ENCODE measurements at regions not wholly inside any gene's neighbourhood (a gene's known extent, or its start where the extent isn't known, plus 50 kb on each side); places are given as distances from the start of the nearest gene placed in this dataset.

DNA sequence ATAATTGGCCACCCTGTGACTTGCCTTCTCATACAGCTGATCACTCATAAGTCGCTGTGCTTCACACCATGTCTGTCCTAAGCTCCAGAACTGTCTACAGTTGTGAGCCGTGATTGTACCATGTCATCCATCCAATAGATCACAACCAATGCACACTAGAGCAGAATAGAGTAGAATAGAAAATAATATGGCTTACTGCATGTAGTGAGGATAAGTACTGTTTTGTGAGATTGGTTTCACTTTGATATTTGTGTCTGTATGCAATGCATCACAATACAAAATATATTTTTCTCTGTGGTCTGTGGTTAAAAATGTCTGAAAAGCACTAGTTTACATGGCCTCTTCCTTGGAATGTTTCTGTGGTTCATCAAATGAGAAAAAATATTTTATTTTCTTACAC lies 237.6 kb upstream of the PRKD1 start:
- H3K4me3 ChIP-seq (ENCODE audit: low read length) = no peak overlapping the region
- DNase-seq (ENCODE audit: low read depth) = no peak
- TF ChIP-seq CTCF (IDR thresholded peaks at IDR 0.05; ENCODE audit: insufficient read depth, low read depth, low read length, missing control alignments) = no peak

DNA sequence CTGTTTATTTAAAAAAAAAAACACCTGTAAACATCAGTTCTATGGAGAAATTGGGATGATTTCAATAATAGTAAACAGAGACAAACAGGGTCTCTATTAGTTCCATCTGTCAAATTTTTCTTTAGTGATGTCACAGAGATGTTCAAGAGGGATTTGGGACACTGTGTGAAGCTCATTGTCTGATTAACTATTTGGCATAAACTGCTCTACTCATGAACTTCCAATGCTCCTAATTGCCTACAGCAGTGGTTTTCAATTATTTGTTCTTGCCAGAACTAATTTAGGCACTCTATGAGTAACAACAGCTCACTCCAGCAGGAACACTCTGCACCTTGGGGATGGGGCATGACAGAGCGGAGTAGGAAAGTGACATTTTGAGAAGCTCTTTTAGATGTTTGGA lies 250.1 kb upstream of the PRKD1 start:
- DNase-seq (ENCODE audit: low read depth) = no peak
- H3K4me3 ChIP-seq (ENCODE audit: low read length) = no peak overlapping the region
- TF ChIP-seq CTCF (IDR thresholded peaks at IDR 0.05; ENCODE audit: insufficient read depth, low read depth, low read length, missing control alignments) = no peak

GRCh38 chr14:30179381-30180130 lies 251.9 kb upstream of the PRKD1 start:
- H3K4me3 ChIP-seq (ENCODE audit: low read length) = no peak overlapping the region
- DNase-seq (ENCODE audit: low read depth) = no peak
- TF ChIP-seq CTCF (IDR thresholded peaks at IDR 0.05; ENCODE audit: insufficient read depth, low read depth, low read length, missing control alignments) = no peak

GRCh38 chr14:30180219-30180618 lies 252.6 kb upstream of the PRKD1 start:
- TF ChIP-seq CTCF (IDR thresholded peaks at IDR 0.05; ENCODE audit: insufficient read depth, low read depth, low read length, missing control alignments) = no peak
- H3K4me3 ChIP-seq (ENCODE audit: low read length) = no peak overlapping the region
- DNase-seq (ENCODE audit: low read depth) = no peak

- no peak overlapping the region for H3K4me3 ChIP-seq (ENCODE audit: low read length)
- peak; percentile 25 for TF ChIP-seq CTCF (IDR thresholded peaks at IDR 0.05; ENCODE audit: insufficient read depth, low read depth, low read length, missing control alignments)
- DNase-seq (ENCODE audit: low read depth) = no peak
Measured at GRCh38 chr14:30185832-30186231, 258.2 kb upstream of the PRKD1 start.

- TF ChIP-seq CTCF (IDR thresholded peaks at IDR 0.05; ENCODE audit: insufficient read depth, low read depth, low read length, missing control alignments) = no peak
- H3K4me3 ChIP-seq (ENCODE audit: low read length) = no peak overlapping the region
- DNase-seq (ENCODE audit: low read depth) = no peak
Measured at GRCh38 chr14:30191639-30192279, 264.1 kb upstream of the PRKD1 start.

DNA sequence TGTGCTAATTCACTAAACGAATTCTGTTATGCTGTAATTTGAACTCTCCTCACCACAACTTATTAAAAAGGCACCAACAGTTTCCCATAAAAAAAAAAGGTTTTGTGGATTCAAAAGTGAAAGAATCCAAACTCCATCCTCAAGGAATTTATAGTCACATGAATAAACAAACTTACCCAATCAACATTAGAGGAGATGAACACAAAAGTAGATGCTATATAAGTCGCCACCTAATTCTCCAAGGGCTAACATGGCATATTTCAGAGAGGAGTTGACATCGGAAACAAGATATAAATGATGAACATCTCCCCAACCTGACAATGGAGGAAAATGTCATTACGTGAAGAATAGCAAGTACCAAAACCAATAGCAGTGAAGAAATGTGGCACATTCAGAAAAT lies 265.5 kb upstream of the PRKD1 start:
- no peak for TF ChIP-seq CTCF (IDR thresholded peaks at IDR 0.05; ENCODE audit: insufficient read depth, low read depth, low read length, missing control alignments)
- no peak for DNase-seq (ENCODE audit: low read depth)
- H3K4me3 ChIP-seq (ENCODE audit: low read length) = no peak overlapping the region
